SKM-1 (cell line): ENCODE measurements at regions not wholly inside any gene's neighbourhood (a gene's known extent, or its start where the extent isn't known, plus 50 kb on each side); places are given as distances from the start of the nearest gene placed in this dataset.

Experiments
- DNase-seq: peaks from one replicate; lab custom pipeline; 2025; ENCODE audit not compliant: unreplicated experiment; lab: John Stamatoyannopoulos, UW

GRCh38 chr15:81536356-81536755 is 162.3 kb upstream of the TMC3 start:
- no peak for DNase-seq

GRCh38 chr15:81534124-81534523 is 160.1 kb upstream of the TMC3 start:
- DNase-seq, result no peak

- DNase-seq, result no peak
These were observed 158.0 kb upstream of the TMC3 start for GRCh38 chr15:81532001-81532400.

- DNase-seq, result no peak
These were observed 157.1 kb upstream of the TMC3 start for GRCh38 chr15:81531109-81531592.

GRCh38 chr15:81530271-81530691 is 156.3 kb upstream of the TMC3 start:
- no peak for DNase-seq

GRCh38 chr15:81529481-81529880 is 155.5 kb upstream of the TMC3 start:
- no peak for DNase-seq

GRCh38 chr15:81526029-81526428 is 152.0 kb upstream of the TMC3 start:
- no peak for DNase-seq

GRCh38 chr15:81524496-81524895 is 150.5 kb upstream of the TMC3 start:
- no peak for DNase-seq

- DNase-seq, result no peak
These were observed 149.9 kb upstream of the TMC3 start for GRCh38 chr15:81523867-81524266.

- DNase-seq, result no peak
These were observed 146.5 kb upstream of the TMC3 start for GRCh38 chr15:81520480-81520879.

- no peak for DNase-seq
These were observed 142.4 kb upstream of the TMC3 start for GRCh38 chr15:81516461-81516860.

- no peak for DNase-seq
These were observed 142.0 kb upstream of the TMC3 start for GRCh38 chr15:81516012-81516411.

GRCh38 chr15:81514725-81515124 is 140.7 kb upstream of the TMC3 start:
- DNase-seq, result no peak

GRCh38 chr15:81511138-81511537 is 137.1 kb upstream of the TMC3 start:
- DNase-seq, result no peak

GRCh38 chr15:81507831-81508230 is 133.8 kb upstream of the TMC3 start:
- DNase-seq, result no peak

- DNase-seq, result no peak
These were observed 132.9 kb upstream of the TMC3 start for GRCh38 chr15:81506936-81507335.

GRCh38 chr15:81506071-81506470 is 132.1 kb upstream of the TMC3 start:
- DNase-seq, result no peak

GRCh38 chr15:81504170-81504905 is 130.3 kb upstream of the TMC3 start:
- no peak for DNase-seq

- DNase-seq, result no peak
These were observed 128.4 kb upstream of the TMC3 start for GRCh38 chr15:81502439-81502838.

GRCh38 chr15:81500081-81500480 is 126.1 kb upstream of the TMC3 start:
- DNase-seq, result no peak

GRCh38 chr15:81498294-81498693 is 124.3 kb upstream of the TMC3 start:
- no peak for DNase-seq

- DNase-seq, result no peak
These were observed 123.2 kb upstream of the TMC3 start for GRCh38 chr15:81497238-81497637.
